ENCODE measurements at regions not wholly inside any gene's neighbourhood (a gene's known extent, or its start where the extent isn't known, plus 50 kb on each side); places are given as distances from the start of the nearest gene placed in this dataset.

GRCh38 chr3:162658003-162658402, 1161.4 kb downstream of the OTOL1 start:
- TF ChIP-seq CTCF (IDR thresholded peaks at IDR 0.05) (no peak), POLR2A (IDR thresholded peaks at IDR 0.05) (no peak)

Data from body of pancreas (tissue), 4 donors.